WTC11 (cell line): ENCODE measurements at regions not wholly inside any gene's neighbourhood (a gene's known extent, or its start where the extent isn't known, plus 50 kb on each side); places are given as distances from the start of the nearest gene placed in this dataset.

Experiments used
- ATAC-seq: fragments of 200-7000 bp; cut with Tn5 transposase; 2 replicates; pipeline ENCODE4 v1.10.0; 2021; ENCODE audit warnings: mild to moderate bottlenecking, moderate library complexity
- CTCF ChIA-PET: fragments of 300-600 bp; sonication (Branson Sonifier 250); formaldehyde crosslinking; loops from one replicate; lab custom pipeline; 2021; ENCODE audit warnings: antibody characterized with exemption; lab: Charles Lee
- POLR2A ChIA-PET: fragments of 350-600 bp; sonication (Branson Sonifier 250); formaldehyde crosslinking; loops from one replicate; lab custom pipeline; 2021; ENCODE audit warnings: antibody characterized with exemption; lab: Charles Lee
- DNase-seq: peaks from one replicate; pipeline ENCODE4 v3.0.0; 2021; ENCODE audit warnings: low spot score
- H3K27ac Mint-ChIP-seq: 2 replicates; pipeline ENCODE4 v1.8.0; 2021; ENCODE audit warnings: mixed read lengths
- H3K27me3 Mint-ChIP-seq: 2 replicates; pipeline ENCODE4 v1.8.0; 2021; ENCODE audit warnings: low read depth, mild to moderate bottlenecking, moderate library complexity, mixed read lengths
- H3K36me3 Mint-ChIP-seq: 2 replicates; pipeline ENCODE4 v1.8.0; 2021; ENCODE audit warnings: mixed read lengths
- H3K4me1 Mint-ChIP-seq: 2 replicates; pipeline ENCODE4 v1.8.0; 2022; ENCODE audit warnings: mixed read lengths
- H3K4me3 Mint-ChIP-seq: 2 replicates; pipeline ENCODE4 v1.8.0; 2021; ENCODE audit warnings: mild to moderate bottlenecking, moderate library complexity, mixed read lengths
- H3K9me3 Mint-ChIP-seq: 2 replicates; pipeline ENCODE4 v1.8.0; 2021; ENCODE audit warnings: mixed read lengths
- CREB1 ChIP-seq: sonication (generic); formaldehyde crosslinking; IDR thresholded peaks from 2 replicates; pipeline ENCODE4 v1.8.0; 2023; ENCODE audit warnings: mild to moderate bottlenecking, missing genetic modification reagents
- FOXP1 ChIP-seq: sonication (generic); formaldehyde crosslinking; IDR thresholded peaks from 2 replicates; pipeline ENCODE4 v1.8.0; 2022; ENCODE audit warnings: missing genetic modification reagents, mild to moderate bottlenecking, moderate library complexity, borderline replicate concordance
- PRRX2 ChIP-seq: fragments of 250-450 bp; sonication (Bioruptor Pico); IDR thresholded peaks from 2 replicates; pipeline ENCODE4 v1.8.0; 2021; ENCODE audit warnings: mild to moderate bottlenecking
- ZNF263 ChIP-seq: sonication (generic); formaldehyde crosslinking; IDR thresholded peaks from 2 replicates; pipeline ENCODE4 v1.8.1; 2022; ENCODE audit warnings: low read depth, mild to moderate bottlenecking, moderate library complexity, missing genetic modification reagents
- ZNF317 ChIP-seq: sonication (generic); formaldehyde crosslinking; IDR thresholded peaks from 2 replicates; pipeline ENCODE4 v1.8.1; 2023; ENCODE audit warnings: low read depth, mild to moderate bottlenecking, moderate library complexity, missing genetic modification reagents, borderline replicate concordance
- ZNF396 ChIP-seq: fragments of 250-450 bp; sonication (Bioruptor Pico); IDR thresholded peaks from 2 replicates; pipeline ENCODE4 v1.8.0; 2021; ENCODE audit warnings: mild to moderate bottlenecking, moderate library complexity, borderline replicate concordance
- TF ChIP-seq, protein P1 (sequence below): fragments of 250-450 bp; sonication (Bioruptor Pico); IDR thresholded peaks from 2 replicates; pipeline ENCODE4 v2.1.2; 2022; ENCODE audit warnings: mild to moderate bottlenecking, moderate library complexity
- TF ChIP-seq, protein P2 (sequence below): sonication (generic); formaldehyde crosslinking; IDR thresholded peaks from 2 replicates; pipeline ENCODE4 v1.8.1; 2022; ENCODE audit warnings: missing genetic modification reagents, borderline replicate concordance
- TF ChIP-seq, protein P3 (sequence below): sonication (generic); formaldehyde crosslinking; IDR thresholded peaks from 2 replicates; pipeline ENCODE4 v1.8.0; 2022; ENCODE audit warnings: mild to moderate bottlenecking, missing genetic modification reagents
- TF ChIP-seq, protein P4 (sequence below): fragments of 250-450 bp; sonication (Bioruptor Pico); IDR thresholded peaks from 2 replicates; pipeline ENCODE4 v1.9.0; 2021; ENCODE audit warnings: moderate library complexity, mild to moderate bottlenecking, inconsistent platforms, borderline replicate concordance
- TF ChIP-seq, protein P5 (sequence below): sonication (generic); formaldehyde crosslinking; IDR thresholded peaks from 2 replicates; pipeline ENCODE4 v1.8.1; 2023; ENCODE audit warnings: mild to moderate bottlenecking, missing genetic modification reagents
- TF ChIP-seq, protein P6 (sequence below): sonication (generic); formaldehyde crosslinking; IDR thresholded peaks from 2 replicates; pipeline ENCODE4 v1.8.0; 2022; ENCODE audit warnings: missing genetic modification reagents

DNA sequence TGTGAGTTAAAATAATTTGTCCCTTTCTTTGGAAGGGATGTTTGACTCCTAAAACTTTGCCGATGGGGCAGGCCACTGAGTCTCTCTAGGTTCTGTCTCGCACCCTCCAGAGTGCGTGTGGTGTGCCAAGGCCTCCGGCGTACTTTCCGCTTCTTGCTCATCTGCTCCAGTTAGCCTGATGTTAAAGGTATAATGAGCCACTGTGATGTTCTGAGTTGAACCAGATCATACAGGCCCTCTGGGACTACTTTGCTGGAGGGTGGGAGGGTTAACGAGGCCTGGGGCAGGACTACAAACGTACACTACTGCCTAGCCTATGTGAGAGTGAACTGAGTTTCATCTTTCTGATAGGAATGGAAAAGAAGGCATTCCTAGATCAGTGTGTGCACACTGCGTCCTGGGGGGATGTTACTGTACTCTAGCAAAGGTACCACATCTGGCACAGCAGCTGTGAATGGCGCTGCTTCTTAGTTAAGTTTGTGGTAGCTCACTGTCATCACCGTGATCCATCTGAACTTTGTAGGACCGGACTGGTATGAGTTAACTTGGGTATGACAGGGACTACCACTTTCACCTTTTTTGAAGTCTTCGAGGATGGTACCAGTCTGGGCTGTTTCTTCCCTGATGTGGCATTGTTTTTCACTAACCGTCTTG is 60.2 kb downstream of the RGS12 start:
- no peaks in the 10 kb centered on the region; the same call in 1 of the 2 replicates for H3K27me3 Mint-ChIP-seq
- DNase-seq (no peak), ATAC-seq (no peak)
- H3K4me1 Mint-ChIP-seq, result peaks cover 12% of the 10 kb centered on the region
- no peak overlapping the region for H3K27ac Mint-ChIP-seq
- no peaks in the 10 kb centered on the region for H3K36me3 Mint-ChIP-seq
- H3K4me3 Mint-ChIP-seq, result no peak overlapping the region
- H3K9me3 Mint-ChIP-seq, result 0 out of 2 replicates have a peak, but pooled peaks cover 3% of the 10 kb centered on the region
- TF ChIP-seq, protein P1, sequence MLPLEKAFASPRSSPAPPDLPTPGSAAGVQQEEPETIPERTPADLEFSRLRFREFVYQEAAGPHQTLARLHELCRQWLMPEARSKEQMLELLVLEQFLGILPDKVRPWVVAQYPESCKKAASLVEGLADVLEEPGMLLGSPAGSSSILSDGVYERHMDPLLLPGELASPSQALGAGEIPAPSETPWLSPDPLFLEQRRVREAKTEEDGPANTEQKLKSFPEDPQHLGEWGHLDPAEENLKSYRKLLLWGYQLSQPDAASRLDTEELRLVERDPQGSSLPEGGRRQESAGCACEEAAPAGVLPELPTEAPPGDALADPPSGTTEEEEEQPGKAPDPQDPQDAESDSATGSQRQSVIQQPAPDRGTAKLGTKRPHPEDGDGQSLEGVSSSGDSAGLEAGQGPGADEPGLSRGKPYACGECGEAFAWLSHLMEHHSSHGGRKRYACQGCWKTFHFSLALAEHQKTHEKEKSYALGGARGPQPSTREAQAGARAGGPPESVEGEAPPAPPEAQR (CRISPR knock-in tag), result no peak
- TF ChIP-seq ZNF317 (CRISPR knock-in tag) (no peak), ZNF396 (CRISPR knock-in tag) (no peak), FOXP1 (no peak), PRRX2 (CRISPR knock-in tag) (no peak), ZNF263 (CRISPR knock-in tag) (no peak)
- TF ChIP-seq, protein P2, sequence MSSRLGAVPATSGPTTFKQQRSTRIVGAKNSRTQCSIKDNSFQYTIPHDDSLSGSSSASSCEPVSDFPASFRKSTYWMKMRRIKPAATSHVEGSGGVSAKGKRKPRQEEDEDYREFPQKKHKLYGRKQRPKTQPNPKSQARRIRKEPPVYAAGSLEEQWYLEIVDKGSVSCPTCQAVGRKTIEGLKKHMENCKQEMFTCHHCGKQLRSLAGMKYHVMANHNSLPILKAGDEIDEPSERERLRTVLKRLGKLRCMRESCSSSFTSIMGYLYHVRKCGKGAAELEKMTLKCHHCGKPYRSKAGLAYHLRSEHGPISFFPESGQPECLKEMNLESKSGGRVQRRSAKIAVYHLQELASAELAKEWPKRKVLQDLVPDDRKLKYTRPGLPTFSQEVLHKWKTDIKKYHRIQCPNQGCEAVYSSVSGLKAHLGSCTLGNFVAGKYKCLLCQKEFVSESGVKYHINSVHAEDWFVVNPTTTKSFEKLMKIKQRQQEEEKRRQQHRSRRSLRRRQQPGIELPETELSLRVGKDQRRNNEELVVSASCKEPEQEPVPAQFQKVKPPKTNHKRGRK (CRISPR knock-in tag), result no peak
- TF ChIP-seq, protein P3, sequence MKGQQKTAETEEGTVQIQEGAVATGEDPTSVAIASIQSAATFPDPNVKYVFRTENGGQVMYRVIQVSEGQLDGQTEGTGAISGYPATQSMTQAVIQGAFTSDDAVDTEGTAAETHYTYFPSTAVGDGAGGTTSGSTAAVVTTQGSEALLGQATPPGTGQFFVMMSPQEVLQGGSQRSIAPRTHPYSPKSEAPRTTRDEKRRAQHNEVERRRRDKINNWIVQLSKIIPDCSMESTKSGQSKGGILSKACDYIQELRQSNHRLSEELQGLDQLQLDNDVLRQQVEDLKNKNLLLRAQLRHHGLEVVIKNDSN (CRISPR knock-in tag), result no peak
- TF ChIP-seq, protein P4, sequence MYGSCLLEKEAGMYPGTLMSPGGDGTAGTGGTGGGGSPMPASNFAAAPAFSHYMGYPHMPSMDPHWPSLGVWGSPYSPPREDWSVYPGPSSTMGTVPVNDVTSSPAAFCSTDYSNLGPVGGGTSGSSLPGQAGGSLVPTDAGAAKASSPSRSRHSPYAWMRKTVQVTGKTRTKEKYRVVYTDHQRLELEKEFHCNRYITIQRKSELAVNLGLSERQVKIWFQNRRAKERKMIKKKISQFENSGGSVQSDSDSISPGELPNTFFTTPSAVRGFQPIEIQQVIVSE (CRISPR knock-in tag), result no peak
- TF ChIP-seq, protein P5, sequence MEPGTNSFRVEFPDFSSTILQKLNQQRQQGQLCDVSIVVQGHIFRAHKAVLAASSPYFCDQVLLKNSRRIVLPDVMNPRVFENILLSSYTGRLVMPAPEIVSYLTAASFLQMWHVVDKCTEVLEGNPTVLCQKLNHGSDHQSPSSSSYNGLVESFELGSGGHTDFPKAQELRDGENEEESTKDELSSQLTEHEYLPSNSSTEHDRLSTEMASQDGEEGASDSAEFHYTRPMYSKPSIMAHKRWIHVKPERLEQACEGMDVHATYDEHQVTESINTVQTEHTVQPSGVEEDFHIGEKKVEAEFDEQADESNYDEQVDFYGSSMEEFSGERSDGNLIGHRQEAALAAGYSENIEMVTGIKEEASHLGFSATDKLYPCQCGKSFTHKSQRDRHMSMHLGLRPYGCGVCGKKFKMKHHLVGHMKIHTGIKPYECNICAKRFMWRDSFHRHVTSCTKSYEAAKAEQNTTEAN, result no peak
- TF ChIP-seq, protein P6, sequence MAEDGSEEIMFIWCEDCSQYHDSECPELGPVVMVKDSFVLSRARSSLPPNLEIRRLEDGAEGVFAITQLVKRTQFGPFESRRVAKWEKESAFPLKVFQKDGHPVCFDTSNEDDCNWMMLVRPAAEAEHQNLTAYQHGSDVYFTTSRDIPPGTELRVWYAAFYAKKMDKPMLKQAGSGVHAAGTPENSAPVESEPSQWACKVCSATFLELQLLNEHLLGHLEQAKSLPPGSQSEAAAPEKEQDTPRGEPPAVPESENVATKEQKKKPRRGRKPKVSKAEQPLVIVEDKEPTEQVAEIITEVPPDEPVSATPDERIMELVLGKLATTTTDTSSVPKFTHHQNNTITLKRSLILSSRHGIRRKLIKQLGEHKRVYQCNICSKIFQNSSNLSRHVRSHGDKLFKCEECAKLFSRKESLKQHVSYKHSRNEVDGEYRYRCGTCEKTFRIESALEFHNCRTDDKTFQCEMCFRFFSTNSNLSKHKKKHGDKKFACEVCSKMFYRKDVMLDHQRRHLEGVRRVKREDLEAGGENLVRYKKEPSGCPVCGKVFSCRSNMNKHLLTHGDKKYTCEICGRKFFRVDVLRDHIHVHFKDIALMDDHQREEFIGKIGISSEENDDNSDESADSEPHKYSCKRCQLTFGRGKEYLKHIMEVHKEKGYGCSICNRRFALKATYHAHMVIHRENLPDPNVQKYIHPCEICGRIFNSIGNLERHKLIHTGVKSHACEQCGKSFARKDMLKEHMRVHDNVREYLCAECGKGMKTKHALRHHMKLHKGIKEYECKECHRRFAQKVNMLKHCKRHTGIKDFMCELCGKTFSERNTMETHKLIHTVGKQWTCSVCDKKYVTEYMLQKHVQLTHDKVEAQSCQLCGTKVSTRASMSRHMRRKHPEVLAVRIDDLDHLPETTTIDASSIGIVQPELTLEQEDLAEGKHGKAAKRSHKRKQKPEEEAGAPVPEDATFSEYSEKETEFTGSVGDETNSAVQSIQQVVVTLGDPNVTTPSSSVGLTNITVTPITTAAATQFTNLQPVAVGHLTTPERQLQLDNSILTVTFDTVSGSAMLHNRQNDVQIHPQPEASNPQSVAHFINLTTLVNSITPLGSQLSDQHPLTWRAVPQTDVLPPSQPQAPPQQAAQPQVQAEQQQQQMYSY (CRISPR knock-in tag), result no peak
- ChIA-PET POLR2A (no interaction called here), CTCF (interaction anchor here (1.3 to 1.9 kb wide), 2 partner anchors 82 to 128 kb away, joined by 4 to 5 read pairs; no protein-coding TSS in a partner anchor)

DNA sequence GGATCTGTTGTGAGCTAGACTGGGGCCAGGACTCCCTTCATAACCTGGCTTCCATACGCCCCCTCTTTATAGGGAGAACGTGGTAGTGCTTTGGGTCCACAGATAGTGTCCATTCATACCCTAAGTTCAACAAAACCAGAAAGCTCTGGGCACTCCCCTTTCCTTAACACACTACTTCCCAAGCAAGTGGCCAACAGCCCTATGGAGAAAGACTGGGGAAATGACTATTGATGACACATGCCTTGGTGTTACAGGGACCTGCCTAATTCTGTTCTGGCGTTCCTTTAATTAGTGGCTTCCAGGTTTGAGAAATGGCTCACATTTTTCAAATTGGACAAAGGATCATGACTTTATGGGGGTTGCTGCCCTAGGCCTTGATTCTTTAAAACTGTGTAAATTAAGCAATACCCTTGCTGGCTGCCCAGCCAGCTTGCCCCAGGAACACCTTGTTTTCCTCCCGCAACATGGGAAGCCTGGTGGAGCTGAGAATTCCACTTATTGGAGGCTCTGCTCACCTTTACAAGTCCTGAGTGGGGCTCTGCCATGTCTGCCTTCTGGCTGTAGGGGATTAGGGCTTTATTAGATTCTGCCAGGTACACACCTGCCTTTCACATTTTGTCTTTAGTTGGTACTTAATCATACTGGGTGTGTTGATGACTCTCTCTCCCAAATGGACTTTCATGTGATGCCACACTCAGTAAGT is 61.1 kb downstream of the RGS12 start:
- Mint-ChIP-seq H3K9me3 (0 out of 2 replicates have a peak, but pooled peaks cover 3% of the 10 kb centered on the region), H3K4me1 (peaks cover 5% of the 10 kb centered on the region), H3K27ac (no peak overlapping the region), H3K27me3 (no peaks in the 10 kb centered on the region; the same call in 1 of the 2 replicates), H3K36me3 (no peaks in the 10 kb centered on the region), H3K4me3 (no peak overlapping the region)
- CTCF ChIA-PET, result interaction anchor here (0.9 to 2.0 kb wide), 5 partner anchors 8 to 127 kb away, joined by 3 to 11 read pairs (median 4); no protein-coding TSS in a partner anchor
- ATAC-seq, result no peak
- TF ChIP-seq CREB1, result no peak
- POLR2A ChIA-PET, result no interaction called here
- no peak for DNase-seq
